ENCODE measurements at regions not wholly inside any gene's neighbourhood (a gene's known extent, or its start where the extent isn't known, plus 50 kb on each side); places are given as distances from the start of the nearest gene placed in this dataset.

- no peak for TF ChIP-seq YY1 (IDR thresholded peaks at IDR 0.05; ENCODE audit: insufficient read depth, insufficient read length)
- TF ChIP-seq SUZ12 (IDR thresholded peaks at IDR 0.05; ENCODE audit: extremely low read depth, insufficient read depth, insufficient read length): no peak
These were observed 289.6 kb upstream of the PROX1 start for GRCh38 chr1:213698092-213698702.
